Mesenchymal stem cell (in vitro differentiated cells and primary cell): ENCODE measurements at regions not wholly inside any gene's neighbourhood (a gene's known extent, or its start where the extent isn't known, plus 50 kb on each side); places are given as distances from the start of the nearest gene placed in this dataset.

Experiments used
- DNase-seq: peaks from one replicate; pipeline ENCODE4 v3.0.0-alpha.2; 2013
- H2AFZ ChIP-seq: one replicate; pipeline ENCODE4 v1.6.1; 2013; ENCODE audit warnings: low read depth, mild to moderate bottlenecking, control low read depth, inconsistent platforms, low read length, moderate library complexity
- H2AK5ac ChIP-seq: 2 replicates; pipeline ENCODE4 v1.6.1; 2013; ENCODE audit warnings: low read length, moderate library complexity, mild to moderate bottlenecking, inconsistent platforms; ENCODE audit not compliant: severe bottlenecking
- H2BK120ac ChIP-seq: one replicate; pipeline ENCODE4 v1.6.1; 2013; ENCODE audit warnings: low read depth, mild to moderate bottlenecking, inconsistent platforms, low read length, moderate library complexity
- H2BK12ac ChIP-seq, 2 experiments: one replicate each; pipeline ENCODE4 v1.6.1; 2013; ENCODE audit warnings: inconsistent platforms in 2 of 2, low read length in 2 of 2, mild to moderate bottlenecking in 2 of 2, moderate library complexity in 2 of 2, control low read depth in 1 of 2
- H2BK15ac ChIP-seq: one replicate; pipeline ENCODE4 v1.6.1; 2013; ENCODE audit warnings: mild to moderate bottlenecking, low read depth, inconsistent platforms; ENCODE audit not compliant: poor library complexity, severe bottlenecking
- H2BK5ac ChIP-seq: 2 replicates; pipeline ENCODE4 v1.6.1; 2013; ENCODE audit warnings: low read depth, mild to moderate bottlenecking, low read length, control low read depth, inconsistent platforms; ENCODE audit not compliant: poor library complexity, severe bottlenecking
- H3K14ac ChIP-seq, 2 experiments: one replicate each; pipeline ENCODE4 v1.6.1; 2013; ENCODE audit warnings: inconsistent platforms in 2 of 2, low read length in 2 of 2, control low read depth in 1 of 2, mild to moderate bottlenecking in 1 of 2, moderate library complexity in 1 of 2
- H3K18ac ChIP-seq, 2 experiments: one replicate each; pipeline ENCODE4 v1.6.1; 2013; ENCODE audit warnings: inconsistent platforms in 2 of 2, low read length in 2 of 2, control low read depth in 1 of 2, low read depth in 1 of 2, mild to moderate bottlenecking in 1 of 2
- H3K23ac ChIP-seq, 2 experiments: one replicate each; pipeline ENCODE4 v1.6.1; 2013; ENCODE audit warnings: inconsistent platforms in 2 of 2, low read length in 2 of 2, mild to moderate bottlenecking in 2 of 2, moderate library complexity in 2 of 2, control low read depth in 1 of 2
- H3K27ac ChIP-seq: 2 replicates; pipeline ENCODE4 v1.5.1; 2013; ENCODE audit warnings: mild to moderate bottlenecking, moderate library complexity, low read length, control low read depth, inconsistent platforms; ENCODE audit not compliant: poor library complexity, severe bottlenecking
- H3K27me3 ChIP-seq, 2 experiments: 2 replicates each; pipeline versions ENCODE4 v1.6.1 to v1.7.0; 2013; ENCODE audit warnings: low read length in 2 of 2, mild to moderate bottlenecking in 2 of 2, moderate library complexity in 2 of 2, control low read depth in 1 of 2, inconsistent platforms in 1 of 2; ENCODE audit not compliant: control insufficient read depth in 1 of 2, insufficient read depth in 1 of 2
- H3K36me3 ChIP-seq, 2 experiments: 2 replicates each; pipeline versions ENCODE4 v1.6.1 to v1.7.0; 2013; ENCODE audit warnings: low read length in 2 of 2, control low read depth in 1 of 2, inconsistent platforms in 1 of 2, low read depth in 1 of 2, mild to moderate bottlenecking in 1 of 2; ENCODE audit not compliant: insufficient read depth in 2 of 2, control insufficient read depth in 1 of 2
- H3K4ac ChIP-seq, 2 experiments: one replicate each; pipeline ENCODE4 v1.6.1; 2013; ENCODE audit warnings: inconsistent platforms in 2 of 2, low read length in 2 of 2, mild to moderate bottlenecking in 2 of 2, moderate library complexity in 2 of 2, control low read depth in 1 of 2, low read depth in 1 of 2
- H3K4me1 ChIP-seq: 2 replicates; pipeline ENCODE4 v1.6.1; 2013; ENCODE audit warnings: low read depth, low read length, control low read depth; ENCODE audit not compliant: control insufficient read depth, insufficient read depth
- H3K4me2 ChIP-seq: 2 replicates; pipeline ENCODE4 v1.6.1; 2013; ENCODE audit warnings: low read length, mild to moderate bottlenecking, inconsistent platforms; ENCODE audit not compliant: poor library complexity, severe bottlenecking
- H3K4me3 ChIP-seq, 2 experiments: 2 replicates each; pipeline versions ENCODE4 v1.5.1 to v1.7.0; 2013; ENCODE audit warnings: low read length in 2 of 2, mild to moderate bottlenecking in 2 of 2, control low read depth in 1 of 2, low read depth in 1 of 2; ENCODE audit not compliant: insufficient read depth in 1 of 2
- H3K79me1 ChIP-seq: replicated peaks from 2 replicates; pipeline ENCODE4 v1.6.1; 2013; ENCODE audit warnings: mild to moderate bottlenecking, control low read depth, low read length, inconsistent platforms; ENCODE audit not compliant: poor library complexity, severe bottlenecking
- H3K9ac ChIP-seq: 2 replicates; pipeline ENCODE4 v1.7.0; 2013; ENCODE audit warnings: mild to moderate bottlenecking, low read length, moderate library complexity
- H3K9me3 ChIP-seq: 2 replicates; pipeline ENCODE4 v1.7.0; 2013; ENCODE audit warnings: mild to moderate bottlenecking, low read length; ENCODE audit not compliant: control insufficient read depth
- H4K8ac ChIP-seq: one replicate; pipeline ENCODE4 v1.6.1; 2013; ENCODE audit warnings: inconsistent platforms, mild to moderate bottlenecking, low read length, moderate library complexity
- H4K91ac ChIP-seq: one replicate; pipeline ENCODE4 v1.6.1; 2013; ENCODE audit warnings: mild to moderate bottlenecking, low read length, inconsistent platforms
- WGBS: methylation state at CpG from one replicate; pipeline ENCODE4 v1.1.7; 2013; ENCODE audit warnings: mixed read lengths; 5-methylcytosine and 5-hydroxymethylcytosine counted together

DNA sequence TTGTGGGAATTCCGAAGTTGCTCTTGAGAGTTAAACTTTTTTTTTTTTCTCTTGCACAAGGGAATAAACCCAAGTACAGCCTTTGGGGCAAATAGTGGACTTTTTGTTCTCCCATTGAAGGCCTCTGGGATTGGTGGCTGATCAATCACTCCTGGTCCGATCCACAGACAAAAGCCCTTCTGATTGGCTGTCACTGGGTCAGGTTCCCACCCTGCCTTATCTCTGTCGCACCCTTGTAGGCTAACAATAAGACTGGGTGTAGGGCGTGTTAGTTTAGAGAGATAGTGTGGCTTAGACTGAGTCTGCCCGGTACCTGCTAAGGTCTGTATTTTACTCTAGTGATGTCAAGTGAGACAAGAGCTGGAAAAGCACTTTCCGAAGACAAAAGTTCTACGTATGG is 380.8 kb downstream of the NDFIP2 start:
- no peak overlapping the region for H3K27ac ChIP-seq
- H2BK120ac ChIP-seq, result no peak overlapping the region
- H3K4ac ChIP-seq, result no peak overlapping the region
- H2BK12ac ChIP-seq, result no peak overlapping the region
- no peak overlapping the region for H3K4me2 ChIP-seq
- no peaks in the 10 kb centered on the region for H3K36me3 ChIP-seq
- no peaks in the 10 kb centered on the region for H3K79me1 ChIP-seq
- H2AFZ ChIP-seq, result no peak overlapping the region
- no peak for DNase-seq
- no peaks in the 10 kb centered on the region for H3K27me3 ChIP-seq
- H3K23ac ChIP-seq, result no peak overlapping the region
- no peaks in the 10 kb centered on the region for H3K4me1 ChIP-seq
- H3K14ac ChIP-seq, result no peak overlapping the region
- no peak overlapping the region for H3K18ac ChIP-seq
- no peak overlapping the region for H4K91ac ChIP-seq
- no peak overlapping the region for H3K9ac ChIP-seq
- H2BK15ac ChIP-seq, result no peak overlapping the region
- 90% methylated on average over 7 of the region's 7 CpGs for WGBS
- no peaks in the 10 kb centered on the region for H3K9me3 ChIP-seq
- H2BK5ac ChIP-seq, result no peak overlapping the region
- no peak overlapping the region for H4K8ac ChIP-seq
- no peak overlapping the region for H2AK5ac ChIP-seq
- H3K4me3 ChIP-seq, result no peak overlapping the region

DNA sequence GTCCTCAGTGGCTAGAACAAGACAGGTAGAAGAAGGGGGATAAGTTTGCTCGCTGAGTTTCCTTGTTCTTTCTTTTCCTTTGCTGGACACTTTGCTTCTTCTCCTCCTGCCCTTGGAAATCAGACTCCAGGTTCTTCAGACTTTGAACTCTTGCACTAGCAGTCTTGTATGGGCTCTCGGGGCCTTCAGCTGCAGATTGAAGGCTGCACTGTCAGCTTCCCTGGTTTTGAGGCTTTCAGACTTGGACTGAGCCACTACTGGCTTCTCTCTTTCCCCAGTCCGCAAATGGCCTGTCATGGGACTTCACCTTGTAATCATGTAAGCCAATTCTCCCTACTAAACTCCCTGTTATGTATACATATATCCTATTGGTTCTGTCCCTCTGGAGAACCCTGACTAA is 379.8 kb downstream of the NDFIP2 start:
- no peak overlapping the region for H3K27ac ChIP-seq
- no peak for DNase-seq
- H3K79me1 ChIP-seq, result no peaks in the 10 kb centered on the region
- no peaks in the 10 kb centered on the region for H3K4me1 ChIP-seq
- no peak overlapping the region for H2AFZ ChIP-seq
- no peak overlapping the region for H3K18ac ChIP-seq
- no peaks in the 10 kb centered on the region for H3K9me3 ChIP-seq
- H3K23ac ChIP-seq, result no peak overlapping the region
- H2BK5ac ChIP-seq, result no peak overlapping the region
- no peaks in the 10 kb centered on the region for H3K27me3 ChIP-seq
- H3K4me3 ChIP-seq, result no peak overlapping the region
- H3K36me3 ChIP-seq, result no peaks in the 10 kb centered on the region
- no peak overlapping the region for H2BK120ac ChIP-seq
- no peak overlapping the region for H2BK15ac ChIP-seq
- no peak overlapping the region for H3K4me2 ChIP-seq
- H3K9ac ChIP-seq, result no peak overlapping the region
- H4K8ac ChIP-seq, result no peak overlapping the region
- H2AK5ac ChIP-seq, result no peak overlapping the region
- H3K4ac ChIP-seq, result no peak overlapping the region
- no peak overlapping the region for H4K91ac ChIP-seq
- no peak overlapping the region for H2BK12ac ChIP-seq
- H3K14ac ChIP-seq, result no peak overlapping the region
- 95% methylated on average over 3 of the region's 3 CpGs for WGBS

DNA sequence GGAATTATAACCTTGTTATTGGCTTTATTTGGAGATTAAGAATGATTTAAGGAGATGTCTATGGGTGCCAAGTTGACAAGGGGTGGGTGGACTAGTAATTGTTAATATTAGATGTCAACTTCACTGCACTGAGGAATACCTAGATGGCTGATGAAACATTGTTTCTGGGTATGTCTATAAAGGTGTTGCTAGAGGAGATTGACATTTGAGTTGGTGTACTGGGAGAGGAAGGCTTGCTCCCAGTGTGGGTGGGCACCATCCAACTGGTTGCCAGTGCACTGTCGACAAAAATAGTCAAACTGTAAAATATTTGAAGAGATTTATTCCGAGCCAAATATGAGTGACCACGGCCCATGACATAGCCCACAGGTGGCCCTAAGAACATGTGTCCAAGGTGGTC is 378.8 kb downstream of the NDFIP2 start:
- Histone ChIP-seq H3K27me3 (no peaks in the 10 kb centered on the region), H2BK120ac (no peak overlapping the region), H3K79me1 (no peaks in the 10 kb centered on the region), H2AK5ac (no peak overlapping the region), H3K36me3 (no peaks in the 10 kb centered on the region), H3K9me3 (no peaks in the 10 kb centered on the region), H4K91ac (no peak overlapping the region), H2BK12ac (no peak overlapping the region), H3K9ac (no peak overlapping the region), H3K23ac (no peak overlapping the region), H3K18ac (no peak overlapping the region), H2AFZ (no peak overlapping the region), H2BK5ac (no peak overlapping the region), H3K14ac (no peak overlapping the region), H2BK15ac (no peak overlapping the region), H4K8ac (no peak overlapping the region), H3K27ac (no peak overlapping the region), H3K4me3 (no peak overlapping the region), H3K4me2 (no peak overlapping the region), H3K4ac (no peak overlapping the region), H3K4me1 (no peaks in the 10 kb centered on the region)
- DNase-seq, result no peak
- 92% methylated on average over 3 of the region's 3 CpGs for WGBS

DNA sequence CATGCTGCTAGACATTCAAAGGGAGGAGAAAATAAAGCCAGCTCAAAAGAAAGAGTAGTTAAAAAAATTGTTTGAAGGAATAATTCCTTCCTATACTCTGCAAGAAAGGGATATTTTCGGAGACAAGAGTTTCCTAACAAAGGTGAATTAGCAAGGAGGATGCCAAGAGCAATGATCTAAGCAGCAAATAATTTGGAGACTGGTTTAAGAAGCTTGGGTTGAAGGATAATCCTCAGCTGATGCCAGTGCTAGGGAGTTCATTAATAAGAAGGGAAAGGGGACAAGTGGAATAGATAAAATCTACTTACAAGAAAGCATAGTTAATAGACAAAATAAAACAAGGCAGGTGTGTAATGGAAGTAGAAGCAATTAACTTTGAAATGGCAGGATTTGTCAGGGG is 372.3 kb downstream of the NDFIP2 start:
- Histone ChIP-seq H3K23ac (no peak overlapping the region), H3K4me2 (no peak overlapping the region), H3K36me3 (no peaks in the 10 kb centered on the region), H3K18ac (no peak overlapping the region), H2BK5ac (no peak overlapping the region), H3K9ac (no peak overlapping the region), H4K8ac (no peak overlapping the region), H2AFZ (no peak overlapping the region), H3K4me1 (no peaks in the 10 kb centered on the region), H3K79me1 (no peaks in the 10 kb centered on the region), H3K27me3 (no peaks in the 10 kb centered on the region), H2AK5ac (no peak overlapping the region), H4K91ac (no peak overlapping the region), H2BK12ac (no peak overlapping the region), H3K4me3 (no peak overlapping the region), H3K14ac (no peak overlapping the region), H3K9me3 (no peaks in the 10 kb centered on the region), H2BK15ac (no peak overlapping the region), H2BK120ac (no peak overlapping the region), H3K4ac (no peak overlapping the region), H3K27ac (no peak overlapping the region)
- DNase-seq, result no peak
- WGBS, result 75% methylated on average over 1 of the region's 1 CpG
